Retinal pigment epithelial cell (primary cell): ENCODE measurements at regions not wholly inside any gene's neighbourhood (a gene's known extent, or its start where the extent isn't known, plus 50 kb on each side); places are given as distances from the start of the nearest gene placed in this dataset.

ENCODE experiments used
- DNase-seq: peaks from one replicate; pipeline ENCODE4 v3.0.0-alpha.2; 2010; ENCODE audit warnings: low read depth
- H3K4me3 ChIP-seq: 2 replicates; pipeline ENCODE4 v1.5.1; 2011; ENCODE audit warnings: mild to moderate bottlenecking, low read length, control low read depth, moderate library complexity
- TF ChIP-seq, protein P1 (sequence below): conservative IDR thresholded peaks from 2 replicates; pipeline ENCODE4 v1.5.1; 2011; ENCODE audit warnings: low read depth, low read length, control low read depth, inconsistent platforms

DNA sequence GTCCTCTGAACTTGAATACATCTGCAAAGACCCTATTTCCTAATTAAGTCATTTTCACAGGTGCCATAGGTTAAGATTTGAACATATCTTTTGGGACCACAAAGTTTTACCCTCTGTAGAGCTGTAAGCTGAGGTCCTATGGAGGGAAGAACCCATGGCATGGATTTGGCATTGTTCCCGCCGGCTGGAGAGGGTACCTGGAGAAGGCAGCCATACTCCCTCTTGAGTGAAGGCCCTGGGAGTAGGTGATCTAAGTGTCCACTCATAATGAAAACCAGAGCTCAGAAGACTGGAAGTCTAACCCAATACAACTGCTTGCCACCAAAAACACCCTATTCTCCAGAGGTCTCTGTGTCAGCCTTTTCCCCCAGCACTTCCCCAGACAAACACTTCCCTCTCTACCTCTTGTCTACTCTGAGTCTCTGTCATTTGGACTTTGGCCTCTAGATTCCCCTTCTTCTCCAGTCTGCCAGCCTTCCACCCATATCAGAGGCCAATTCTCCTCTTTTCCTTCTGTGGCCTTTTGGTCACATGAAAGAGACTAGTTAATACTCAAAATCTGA is 363.9 kb downstream of the MAFB start:
- H3K4me3 ChIP-seq, result no peak overlapping the region
- TF ChIP-seq, protein P1, sequence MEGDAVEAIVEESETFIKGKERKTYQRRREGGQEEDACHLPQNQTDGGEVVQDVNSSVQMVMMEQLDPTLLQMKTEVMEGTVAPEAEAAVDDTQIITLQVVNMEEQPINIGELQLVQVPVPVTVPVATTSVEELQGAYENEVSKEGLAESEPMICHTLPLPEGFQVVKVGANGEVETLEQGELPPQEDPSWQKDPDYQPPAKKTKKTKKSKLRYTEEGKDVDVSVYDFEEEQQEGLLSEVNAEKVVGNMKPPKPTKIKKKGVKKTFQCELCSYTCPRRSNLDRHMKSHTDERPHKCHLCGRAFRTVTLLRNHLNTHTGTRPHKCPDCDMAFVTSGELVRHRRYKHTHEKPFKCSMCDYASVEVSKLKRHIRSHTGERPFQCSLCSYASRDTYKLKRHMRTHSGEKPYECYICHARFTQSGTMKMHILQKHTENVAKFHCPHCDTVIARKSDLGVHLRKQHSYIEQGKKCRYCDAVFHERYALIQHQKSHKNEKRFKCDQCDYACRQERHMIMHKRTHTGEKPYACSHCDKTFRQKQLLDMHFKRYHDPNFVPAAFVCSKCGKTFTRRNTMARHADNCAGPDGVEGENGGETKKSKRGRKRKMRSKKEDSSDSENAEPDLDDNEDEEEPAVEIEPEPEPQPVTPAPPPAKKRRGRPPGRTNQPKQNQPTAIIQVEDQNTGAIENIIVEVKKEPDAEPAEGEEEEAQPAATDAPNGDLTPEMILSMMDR, result no peak
- no peak for DNase-seq

DNA sequence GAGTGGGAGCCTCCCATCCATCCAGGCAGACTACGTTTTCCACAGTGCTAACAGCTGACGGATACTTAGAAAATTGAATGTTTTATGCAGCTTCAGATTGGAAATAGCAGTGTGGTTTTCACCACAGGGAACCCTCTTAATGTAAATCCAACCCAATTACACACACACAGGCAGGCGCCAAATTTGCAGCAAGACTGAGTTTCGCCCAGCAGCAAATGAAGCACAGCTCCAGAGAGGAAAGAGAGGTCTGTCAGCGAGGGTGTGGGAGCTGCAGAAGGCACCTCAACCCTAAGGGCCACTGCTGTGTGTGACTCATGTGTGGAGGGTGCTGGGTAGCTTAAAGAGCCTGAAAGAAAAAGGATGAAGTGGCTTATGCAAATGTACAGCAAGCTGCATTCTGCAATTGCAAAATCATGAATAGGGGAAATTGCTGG is 365.7 kb downstream of the MAFB start:
- no peak for DNase-seq
- TF ChIP-seq, protein P1, result no peak
- H3K4me3 ChIP-seq, result no peak overlapping the region

DNA sequence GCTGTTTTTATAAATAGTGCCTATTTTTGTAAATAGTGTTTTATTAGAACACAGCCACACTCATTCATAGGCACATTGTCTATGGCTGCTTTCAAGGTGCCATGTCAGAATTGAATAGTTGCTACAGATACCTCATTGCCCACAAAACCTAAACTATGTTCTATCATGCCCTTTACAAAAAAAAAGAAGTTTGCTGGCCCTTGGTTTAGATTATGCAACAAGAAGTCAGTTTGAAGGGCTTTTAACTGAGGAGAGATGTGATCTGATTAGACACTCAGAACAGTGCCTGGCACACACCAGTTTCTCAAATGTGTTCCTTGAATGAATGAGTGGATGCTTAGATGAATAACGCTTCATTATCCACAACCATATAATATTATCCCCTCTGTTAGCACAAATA is 366.1 kb downstream of the MAFB start:
- TF ChIP-seq, protein P1, result no peak
- DNase-seq, result no peak

DNA sequence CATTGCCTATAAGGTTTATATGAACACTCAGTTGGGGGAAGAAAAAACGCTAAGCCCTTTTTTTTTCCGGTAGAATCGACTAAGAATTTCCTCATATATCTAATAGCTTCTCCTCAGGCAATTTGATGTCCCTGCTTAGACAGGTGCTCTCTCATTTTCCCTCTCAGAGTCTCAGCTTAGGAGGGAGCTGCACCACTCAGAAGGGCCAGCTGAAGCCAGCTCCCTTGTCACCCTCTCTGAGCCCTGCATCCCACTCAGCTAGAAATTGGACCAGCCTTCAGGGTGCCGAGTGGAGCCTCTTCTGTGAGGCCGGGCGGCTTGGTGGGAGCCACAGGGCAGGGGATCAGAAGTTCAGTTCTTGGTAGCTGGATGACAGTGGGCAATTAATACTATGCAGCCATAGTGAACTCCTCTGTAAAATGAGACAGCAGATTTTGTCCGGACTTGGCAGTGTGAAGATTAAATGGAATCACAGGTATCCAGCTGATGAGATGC is 368.5 kb downstream of the MAFB start:
- TF ChIP-seq, protein P1, result no peak
- DNase-seq, result no peak
- H3K4me3 ChIP-seq, result no peak overlapping the region

More for the DNA sequence above, 366.1 kb downstream of the MAFB start:
- H3K4me3 ChIP-seq, result no peak overlapping the region

DNA sequence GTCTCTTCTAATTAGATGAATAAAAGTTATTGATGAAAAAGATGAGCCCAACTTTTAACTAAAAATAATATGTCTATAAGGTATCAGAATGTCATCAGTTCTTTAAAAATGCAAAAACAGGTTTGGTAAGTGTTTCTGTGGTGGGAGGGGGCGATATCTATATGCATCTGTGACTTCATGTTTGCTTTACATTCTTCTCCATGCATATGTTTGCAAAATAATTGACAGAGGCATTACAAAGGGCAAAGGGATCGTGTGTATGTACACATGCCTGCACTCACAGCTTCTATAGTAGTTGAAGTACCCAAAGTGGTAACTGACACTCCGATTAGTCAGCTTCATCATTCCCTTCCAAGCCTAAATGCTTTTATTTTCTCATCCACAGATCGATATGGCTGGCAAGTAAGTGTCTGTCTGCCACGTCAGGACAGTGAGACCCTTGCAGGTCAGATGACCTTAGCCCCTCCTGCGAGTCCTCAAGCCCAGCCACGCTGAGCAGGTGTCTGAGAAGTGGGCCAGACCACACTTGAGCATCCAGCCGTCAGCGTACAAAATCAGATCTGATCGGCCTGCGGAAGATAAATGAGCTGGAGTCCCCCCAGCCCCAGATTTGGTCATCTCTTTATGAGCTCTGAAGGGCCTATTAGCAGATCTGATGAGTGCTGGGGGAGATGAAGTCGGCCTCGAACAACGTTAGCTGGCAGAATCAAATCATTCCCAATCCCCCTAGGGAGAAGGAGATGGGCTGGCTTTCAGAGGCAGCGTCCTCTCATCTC is 369.1 kb downstream of the MAFB start:
- no peak overlapping the region for H3K4me3 ChIP-seq
- TF ChIP-seq, protein P1, result no peak
- DNase-seq, result no peak

DNA sequence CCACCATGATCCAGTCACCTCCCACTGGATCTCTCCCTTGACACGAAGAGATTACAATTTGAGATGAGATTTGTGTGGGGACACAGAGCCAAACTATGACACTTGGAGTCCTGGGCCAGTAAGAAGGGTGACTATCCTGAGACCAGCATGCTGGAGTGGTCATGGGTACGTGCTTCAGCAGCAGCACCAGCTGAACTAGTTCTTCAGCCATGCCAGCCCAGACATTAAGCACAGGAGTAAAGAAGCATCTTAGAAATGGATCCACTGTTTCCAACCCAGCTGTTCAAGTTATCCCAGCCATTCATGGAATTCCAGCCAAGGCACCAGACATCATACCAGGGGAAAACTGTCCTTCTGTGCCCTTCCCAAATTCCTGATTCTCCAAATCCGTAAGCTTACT is 370.0 kb downstream of the MAFB start:
- DNase-seq, result no peak
- no peak overlapping the region for H3K4me3 ChIP-seq
- TF ChIP-seq, protein P1, result no peak
